ENCODE measurements at regions not wholly inside any gene's neighbourhood (a gene's known extent, or its start where the extent isn't known, plus 50 kb on each side); places are given as distances from the start of the nearest gene placed in this dataset.
"Not testable (repeated sequence)": the region's sequence is repeated elsewhere in the genome, so short reads cannot be mapped to it uniquely, and the experiment has no call there.

DNA sequence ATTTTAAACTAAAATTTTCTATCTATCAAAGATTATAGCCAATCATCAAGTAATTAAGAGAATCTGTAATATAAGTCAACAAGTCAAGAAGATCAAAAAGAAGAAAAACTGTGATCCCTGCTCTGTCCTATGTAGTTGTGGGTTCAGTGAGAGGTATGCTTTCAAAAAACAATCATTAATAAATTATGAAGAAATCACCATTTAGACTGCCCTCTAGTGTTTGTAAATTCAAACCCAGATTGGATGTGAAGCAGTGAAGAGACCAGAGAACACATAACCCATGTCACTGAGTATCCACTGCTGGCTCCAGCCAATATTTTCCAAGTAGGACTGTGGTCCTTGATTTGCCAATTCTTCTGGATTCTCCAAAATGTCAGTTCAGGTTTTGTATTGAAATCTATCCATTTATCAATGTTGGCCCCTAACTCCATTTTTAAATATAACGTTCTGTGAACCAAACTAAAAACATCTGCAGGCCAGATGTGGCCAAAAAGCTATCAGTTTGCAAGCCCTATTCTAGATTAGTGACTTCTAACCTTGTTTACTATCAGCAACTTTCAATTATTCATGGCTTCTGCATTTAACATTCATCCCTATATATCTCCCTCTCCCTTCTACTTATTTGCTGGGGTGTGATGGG lies 467.5 kb upstream of the CXADR start:
- DNase-seq (ENCODE audit: low read depth): peak; percentile 8

- DNase-seq (ENCODE audit: low read depth): no peak
Measured at GRCh38 chr21:17048974-17049373, 463.9 kb upstream of the CXADR start.

DNA sequence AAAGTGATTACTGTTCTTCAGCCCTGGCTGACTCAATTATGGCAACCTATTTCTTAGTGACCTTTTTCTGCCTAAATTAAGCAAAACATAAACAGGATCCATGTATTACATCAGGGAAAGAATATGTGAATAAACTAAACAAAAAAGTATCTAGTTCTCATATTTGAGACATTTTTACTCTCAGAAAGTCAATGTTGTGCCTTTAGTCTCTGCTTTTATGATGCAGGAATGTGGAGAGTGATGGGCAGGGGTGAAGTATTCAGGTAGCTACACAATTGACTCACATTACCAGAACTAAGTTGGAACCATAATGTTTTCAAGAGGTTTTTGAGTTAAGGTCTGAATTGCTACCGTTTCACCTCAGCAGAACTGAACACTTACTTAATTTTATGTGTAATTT lies 462.7 kb upstream of the CXADR start:
- DNase-seq (ENCODE audit: low read depth): no peak

DNA sequence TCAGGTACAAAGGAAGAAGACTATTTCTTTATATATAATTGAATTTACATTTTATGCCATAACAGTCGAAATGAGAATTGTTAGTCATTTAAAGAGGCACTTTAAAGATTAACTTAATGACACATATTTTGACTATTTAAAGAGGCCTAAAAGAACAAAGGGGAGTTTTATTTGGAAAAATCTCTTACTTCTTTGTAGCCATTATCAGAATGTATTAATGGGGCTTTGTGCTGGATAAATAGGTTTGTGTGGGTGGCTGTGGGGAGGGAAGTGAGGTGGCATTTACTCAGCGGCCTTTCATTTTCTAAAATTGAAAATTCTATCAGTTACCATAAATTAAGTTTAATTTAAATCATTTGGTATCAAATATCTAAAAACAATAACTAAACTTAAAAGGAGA lies 462.2 kb upstream of the CXADR start:
- no peak for DNase-seq (ENCODE audit: low read depth)

DNA sequence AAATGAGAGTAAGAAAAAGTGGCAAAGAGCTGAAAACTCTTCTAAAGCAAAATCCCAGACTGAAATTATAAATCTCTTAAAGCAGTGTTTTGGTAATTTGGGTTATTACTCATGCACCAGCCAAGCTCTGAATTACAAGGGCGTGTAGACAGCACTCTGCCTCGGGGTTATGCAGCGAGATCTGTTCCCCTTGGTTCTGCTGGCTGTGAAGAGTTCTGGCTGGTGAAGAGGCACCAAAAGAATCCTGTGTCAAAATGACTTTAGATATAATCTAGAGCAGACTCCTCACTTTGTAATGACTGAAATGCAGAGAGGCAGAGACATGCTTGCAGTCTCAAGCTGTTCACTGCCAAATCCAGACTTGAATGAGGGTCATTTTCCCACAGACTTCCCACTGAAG lies 461.8 kb upstream of the CXADR start:
- no peak for DNase-seq (ENCODE audit: low read depth)

- no peak for DNase-seq (ENCODE audit: low read depth)
Measured at GRCh38 chr21:17053321-17053720, 459.5 kb upstream of the CXADR start.

DNA sequence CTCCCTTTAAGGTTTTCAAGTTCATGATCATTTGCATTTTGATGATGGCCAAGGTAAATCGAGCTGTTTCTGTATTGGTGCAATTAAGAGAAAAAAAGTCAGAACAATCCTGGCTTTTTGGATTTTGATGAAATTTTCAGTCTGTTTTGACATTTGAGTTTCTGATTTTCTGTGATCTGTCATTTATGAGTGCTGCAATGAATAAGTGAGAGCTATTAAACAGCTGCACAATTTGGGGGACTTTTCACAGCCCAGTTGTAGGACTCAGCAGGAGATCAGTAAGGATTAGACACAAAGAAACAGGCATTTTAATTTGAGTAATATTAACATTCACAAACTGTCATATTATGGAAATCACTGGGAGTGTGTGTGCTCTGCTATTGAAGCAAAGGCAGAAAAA lies 452.9 kb upstream of the CXADR start:
- no peak for DNase-seq (ENCODE audit: low read depth)

DNA sequence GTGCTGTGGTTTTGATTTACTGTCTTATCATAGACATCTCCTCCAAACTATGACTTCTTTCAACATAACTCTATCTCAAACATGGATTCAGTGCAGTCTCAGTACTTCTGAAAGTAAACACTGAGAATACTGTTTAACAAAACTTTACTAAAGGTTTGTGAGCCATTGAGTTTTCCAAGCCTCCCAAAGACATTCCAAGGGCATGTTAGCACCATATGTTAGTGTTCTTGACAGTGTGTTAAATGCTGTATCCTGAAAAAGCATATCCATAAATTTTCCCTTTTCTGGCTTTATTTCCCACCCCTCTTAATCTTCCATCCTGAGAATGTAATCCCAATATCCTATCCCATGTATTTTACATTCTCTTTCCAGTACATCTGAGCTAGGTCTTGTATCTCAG lies 446.8 kb upstream of the CXADR start:
- DNase-seq (ENCODE audit: low read depth): no peak

GRCh38 chr21:17071093-17071492 lies 441.8 kb upstream of the CXADR start:
- DNase-seq (ENCODE audit: low read depth): no peak

DNA sequence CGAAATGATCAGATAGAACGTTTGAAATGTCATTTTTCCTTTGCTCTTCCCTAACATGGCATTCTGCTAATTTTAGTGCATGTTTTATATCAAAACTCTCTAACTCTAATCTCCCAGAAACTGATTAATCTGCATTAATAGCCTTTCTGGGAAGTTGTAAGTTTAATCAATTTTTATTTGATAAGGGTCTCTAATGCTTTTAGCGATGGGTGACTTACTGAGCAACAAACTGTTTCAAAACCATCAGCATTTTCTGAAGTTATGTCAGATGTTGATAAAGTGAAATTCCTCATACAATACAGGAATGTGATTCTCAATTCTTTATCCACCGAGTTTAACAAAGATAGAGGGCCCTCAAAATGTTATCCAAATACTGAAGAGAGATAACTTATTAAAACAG lies 431.6 kb upstream of the CXADR start:
- DNase-seq (ENCODE audit: low read depth): no peak

- DNase-seq (ENCODE audit: low read depth): no peak
Measured at GRCh38 chr21:17082843-17083483, 429.9 kb upstream of the CXADR start.

DNA sequence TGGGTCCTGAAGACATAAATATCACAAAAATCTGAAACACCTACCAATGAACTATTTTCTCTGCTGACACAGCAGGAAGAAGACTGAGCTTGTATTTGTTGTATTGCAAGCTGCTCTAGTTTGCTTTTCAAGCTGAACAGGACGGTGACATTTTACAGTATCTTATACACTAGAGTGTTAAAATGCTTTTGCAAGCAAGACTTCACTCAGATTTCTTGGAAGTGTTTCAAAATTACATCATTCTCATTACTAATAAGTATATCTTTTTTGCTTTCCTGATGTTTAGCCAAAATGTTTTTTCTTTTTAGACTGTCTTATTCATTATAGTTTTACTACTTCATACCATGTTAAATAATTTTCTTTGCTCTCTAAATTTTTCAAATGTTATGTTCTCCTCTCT lies 427.1 kb upstream of the CXADR start:
- no peak for DNase-seq (ENCODE audit: low read depth)

DNA sequence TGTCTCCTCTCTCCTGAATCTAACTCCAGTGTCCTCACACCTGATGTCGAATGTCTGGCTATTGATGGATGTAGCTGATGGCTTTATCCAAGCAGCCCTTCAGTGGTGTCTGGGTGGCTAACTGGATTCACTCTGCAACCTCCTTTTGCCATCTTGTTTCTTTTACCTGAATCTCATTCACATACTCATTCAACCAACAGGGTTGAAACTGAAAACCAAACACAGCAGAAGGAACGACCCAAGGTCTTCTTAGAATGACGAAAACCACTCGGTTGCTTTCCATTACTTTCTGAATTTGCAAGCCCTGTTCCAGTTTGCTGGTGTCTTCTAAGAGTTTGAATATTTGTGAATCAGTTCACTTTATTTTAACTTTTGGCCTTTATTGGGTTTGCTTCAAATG lies 424.3 kb upstream of the CXADR start:
- no peak for DNase-seq (ENCODE audit: low read depth)

- DNase-seq (ENCODE audit: low read depth): no peak
Measured at GRCh38 chr21:17089091-17089491, 423.8 kb upstream of the CXADR start.

DNA sequence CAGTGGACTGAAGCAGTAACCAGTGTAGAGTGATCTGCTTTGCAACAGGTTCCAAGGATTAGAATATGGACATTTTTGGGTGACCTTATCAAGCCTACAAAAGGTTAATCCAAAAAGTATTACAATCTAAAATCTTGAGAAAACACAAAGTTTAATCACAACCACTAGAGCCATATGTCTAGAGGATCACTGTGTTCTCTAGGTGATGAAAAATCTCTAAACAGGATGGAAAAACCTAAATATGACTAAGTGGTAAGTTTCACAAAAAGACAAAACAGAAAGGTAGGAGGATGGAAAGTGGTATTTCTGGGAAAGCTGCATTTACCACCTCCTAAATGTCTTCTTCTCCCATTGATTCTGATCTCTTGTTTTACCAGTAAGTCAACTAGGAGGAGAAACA lies 411.1 kb upstream of the CXADR start:
- DNase-seq (ENCODE audit: low read depth): no peak

DNA sequence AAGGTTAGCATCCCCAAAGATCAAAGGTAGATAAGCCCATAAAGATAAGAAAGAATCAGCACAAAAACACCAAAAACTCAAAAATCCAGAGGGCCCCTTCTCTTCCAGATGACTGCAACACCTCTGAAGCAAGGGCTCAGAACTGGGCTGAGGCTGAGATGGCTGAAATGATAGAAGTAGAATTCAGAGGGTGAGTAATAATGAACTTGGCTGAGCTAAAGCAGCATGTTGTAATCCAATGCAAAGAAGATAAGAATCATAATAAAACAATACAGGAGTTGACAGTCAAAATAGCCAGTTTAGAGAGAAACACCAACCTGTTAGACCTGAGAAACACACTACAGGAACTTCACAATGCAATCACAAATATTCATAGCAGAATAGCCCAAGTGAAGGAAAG lies 406.9 kb upstream of the CXADR start:
- no peak for DNase-seq (ENCODE audit: low read depth)

GRCh38 chr21:17114045-17114444 lies 398.8 kb upstream of the CXADR start:
- no peak for DNase-seq (ENCODE audit: low read depth)

DNA sequence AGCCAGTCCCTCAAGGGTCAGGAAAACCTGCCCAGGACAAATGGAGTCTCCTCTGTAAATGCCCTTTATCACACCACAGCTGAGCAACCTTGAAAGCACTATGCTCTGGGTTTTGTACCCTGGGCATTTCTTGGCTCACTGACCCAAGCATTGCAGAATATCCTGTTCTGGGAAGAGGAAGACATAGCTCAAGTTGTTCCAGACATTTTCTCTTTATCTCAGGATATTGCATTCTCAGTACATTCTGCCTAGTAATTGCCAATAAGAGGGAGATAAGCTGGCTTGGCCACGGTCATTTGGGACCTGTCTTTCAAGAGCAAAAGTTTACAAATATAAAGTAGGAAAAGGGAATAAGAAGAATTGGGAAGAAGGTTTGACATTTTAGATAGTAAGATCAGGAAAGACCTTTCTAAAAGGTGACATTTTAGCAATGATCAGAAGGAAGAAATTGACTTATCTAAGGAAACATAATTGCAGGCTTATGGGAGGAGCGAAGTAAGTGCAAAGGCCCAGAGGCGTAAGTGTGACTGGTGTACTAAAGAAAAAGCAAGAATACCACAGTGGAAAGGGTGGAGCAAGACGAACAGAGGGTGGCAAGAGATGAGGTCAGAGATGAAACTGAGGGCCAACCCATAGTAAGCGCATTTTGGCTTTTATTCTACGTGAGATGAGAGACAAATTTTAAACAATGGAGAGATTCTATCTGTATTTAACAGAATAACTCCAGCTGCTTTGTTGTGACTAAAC lies 394.0 kb upstream of the CXADR start:
- no peak for DNase-seq (ENCODE audit: low read depth)

GRCh38 chr21:17119466-17120297 lies 393.2 kb upstream of the CXADR start:
- no peak for DNase-seq (ENCODE audit: low read depth)

DNA sequence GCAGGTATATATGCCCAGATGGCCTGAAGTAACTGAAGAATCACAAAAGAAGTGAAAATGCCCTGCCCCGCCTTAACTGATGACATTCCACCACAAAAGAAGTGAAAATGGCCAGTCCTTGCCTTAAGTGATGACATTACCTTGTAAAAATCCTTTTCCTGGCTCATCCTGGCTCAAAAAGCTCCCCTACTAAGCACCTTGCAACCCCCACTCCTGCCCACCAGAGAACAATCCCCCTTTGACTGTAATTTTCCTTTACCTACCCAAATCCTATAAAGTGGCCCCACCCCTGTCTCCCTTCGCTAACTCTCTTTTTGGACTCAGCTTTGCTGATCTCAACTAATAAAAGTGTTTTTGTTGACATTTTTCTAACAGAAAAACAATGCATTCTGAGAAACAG lies 385.4 kb upstream of the CXADR start:
- DNase-seq (ENCODE audit: low read depth): not testable (repeated sequence)

GRCh38 chr21:17128132-17128531 lies 384.7 kb upstream of the CXADR start:
- DNase-seq (ENCODE audit: low read depth): no peak

- not testable (repeated sequence) for DNase-seq (ENCODE audit: low read depth)
Measured at GRCh38 chr21:17139159-17139558, 373.7 kb upstream of the CXADR start.

- DNase-seq (ENCODE audit: low read depth): no peak
Measured at GRCh38 chr21:17139696-17140095, 373.1 kb upstream of the CXADR start.

Data from GM04504 (cell line).